CD14-positive monocyte (primary cell): ENCODE measurements at regions not wholly inside any gene's neighbourhood (a gene's known extent, or its start where the extent isn't known, plus 50 kb on each side); places are given as distances from the start of the nearest gene placed in this dataset.

Experiments
- DNase-seq, 3 donors: peaks; one replicate each; pipeline ENCODE4 v3.0.0-alpha.2; 2011 to 2022
- H2AFZ ChIP-seq: 2 replicates; pipeline ENCODE4 v1.6.0; 2012; ENCODE audit warnings: mild to moderate bottlenecking, low read depth, low read length, inconsistent platforms; ENCODE audit not compliant: insufficient read depth, poor library complexity, severe bottlenecking
- H3K27ac ChIP-seq, 2 donors: 1 replicate in 1 of 2; 2 replicates in 1 of 2; pipeline ENCODE4 v1.5.1; 2012 to 2013; ENCODE audit warnings: low read length in 2 of 2, control low read depth in 1 of 2, inconsistent platforms in 1 of 2, low read depth in 1 of 2, mild to moderate bottlenecking in 1 of 2
- H3K27me3 ChIP-seq, 2 donors: one replicate each; pipeline versions ENCODE4 v1.6.0 to v1.6.1; 2011 to 2013; ENCODE audit warnings: low read length in 2 of 2; ENCODE audit not compliant: control insufficient read depth in 2 of 2, insufficient read depth in 2 of 2
- H3K36me3 ChIP-seq, 2 donors: replicated peaks in 1 of 2; 1 replicate in 1 of 2; 2 replicates in 1 of 2; pipeline versions ENCODE4 v1.5.1 to v1.6.1; 2012 to 2013; ENCODE audit warnings: low read length in 2 of 2, control low read depth in 1 of 2, inconsistent platforms in 1 of 2, mild to moderate bottlenecking in 1 of 2; ENCODE audit not compliant: insufficient read depth in 2 of 2, control insufficient read depth in 1 of 2
- H3K4me1 ChIP-seq, 2 donors: 1 replicate in 1 of 2; 2 replicates in 1 of 2; pipeline versions ENCODE4 v1.5.1 to v1.6.1; 2012 to 2013; ENCODE audit warnings: low read length in 2 of 2, control low read depth in 1 of 2, inconsistent platforms in 1 of 2, mild to moderate bottlenecking in 1 of 2, moderate library complexity in 1 of 2; ENCODE audit not compliant: insufficient read depth in 2 of 2, control insufficient read depth in 1 of 2
- H3K4me2 ChIP-seq: replicated peaks from 2 replicates; pipeline ENCODE3; 2012; ENCODE audit warnings: low read length, moderate library complexity, mild to moderate bottlenecking; ENCODE audit not compliant: poor library complexity, severe bottlenecking; ENCODE audit errors: extremely low read depth
- H3K4me3 ChIP-seq, 3 experiments: fragments of 200-600 bp in 1 of 3; sonication (generic) in 1 of 3; replicated peaks in 1 of 3; 1 replicate in 2 of 3; 2 replicates in 1 of 3; pipeline ENCODE4 v1.5.1; 2011 to 2013; ENCODE audit warnings: low read length in 3 of 3, mild to moderate bottlenecking in 3 of 3, control low read depth in 2 of 3, low read depth in 2 of 3, inconsistent platforms in 1 of 3, moderate library complexity in 1 of 3
- H3K79me2 ChIP-seq: 2 replicates; pipeline ENCODE4 v1.6.0; 2012; ENCODE audit warnings: mild to moderate bottlenecking, control low read depth, inconsistent platforms, low read length, moderate library complexity; ENCODE audit not compliant: insufficient read depth
- H3K9ac ChIP-seq: 2 replicates; pipeline ENCODE4 v1.6.0; 2017; ENCODE audit warnings: low read length, mild to moderate bottlenecking; ENCODE audit not compliant: insufficient read depth, poor library complexity, severe bottlenecking
- H3K9me3 ChIP-seq, 2 donors: replicated peaks in 1 of 2; 1 replicate in 1 of 2; 2 replicates in 1 of 2; pipeline versions ENCODE4 v1.5.1 to v1.6.1; 2012 to 2013; ENCODE audit warnings: low read length in 2 of 2, control low read depth in 1 of 2; ENCODE audit not compliant: control insufficient read depth in 1 of 2, insufficient read depth in 1 of 2
- H4K20me1 ChIP-seq: 2 replicates; pipeline ENCODE4 v1.6.0; 2012; ENCODE audit warnings: mild to moderate bottlenecking, low read length, control low read depth, moderate library complexity; ENCODE audit not compliant: insufficient read depth
- H3K27ac Mint-ChIP-seq, 7 donors: one replicate each; pipeline ENCODE4 v1.8.0; 2020; ENCODE audit warnings: mild to moderate bottlenecking in 7 of 7, mixed read lengths in 7 of 7, moderate library complexity in 6 of 7, inconsistent platforms in 2 of 7
- H3K27me3 Mint-ChIP-seq, 3 donors: one replicate each; pipeline ENCODE4 v1.8.0; 2021 to 2022; ENCODE audit warnings: low read depth in 3 of 3, mild to moderate bottlenecking in 3 of 3, mixed read lengths in 3 of 3, moderate library complexity in 3 of 3, inconsistent platforms in 1 of 3
- H3K36me3 Mint-ChIP-seq, 2 donors: one replicate each; pipeline ENCODE4 v1.8.0; 2020; ENCODE audit warnings: mixed read lengths in 2 of 2, inconsistent platforms in 1 of 2, mild to moderate bottlenecking in 1 of 2
- H3K4me1 Mint-ChIP-seq: one replicate; pipeline ENCODE4 v1.8.0; 2020; ENCODE audit warnings: mild to moderate bottlenecking, mixed read lengths
- H3K4me3 Mint-ChIP-seq, 2 donors: one replicate each; pipeline ENCODE4 v1.8.0; 2020; ENCODE audit warnings: mild to moderate bottlenecking in 2 of 2, mixed read lengths in 2 of 2, moderate library complexity in 1 of 2
- H3K9me3 Mint-ChIP-seq, 7 donors: one replicate each; pipeline ENCODE4 v1.8.0; 2020 to 2022; ENCODE audit warnings: mixed read lengths in 7 of 7, mild to moderate bottlenecking in 6 of 7, moderate library complexity in 6 of 7, inconsistent platforms in 2 of 7
- WGBS: methylation state at CpG from one replicate; pipeline ENCODE4 v1.1.5; 2013; ENCODE audit warnings: missing lambda C conversion rate; ENCODE audit not compliant: insufficient coverage; 5-methylcytosine and 5-hydroxymethylcytosine counted together
- intact Hi-C, 2 donors: fragments of 100-400 bp; cut with micrococcal nuclease; formaldehyde crosslinking; loops; one replicate each; pipeline versions ENCODE4 v1.15.0 to v1.15.1; 2023
- TF ChIP-seq, protein P1 (sequence below): fragments of 200-600 bp; IDR thresholded peaks from one replicate; pipeline ENCODE4 v1.8.0; 2022; ENCODE audit warnings: antibody characterized with exemption, mild to moderate bottlenecking

- TF ChIP-seq, protein P1, sequence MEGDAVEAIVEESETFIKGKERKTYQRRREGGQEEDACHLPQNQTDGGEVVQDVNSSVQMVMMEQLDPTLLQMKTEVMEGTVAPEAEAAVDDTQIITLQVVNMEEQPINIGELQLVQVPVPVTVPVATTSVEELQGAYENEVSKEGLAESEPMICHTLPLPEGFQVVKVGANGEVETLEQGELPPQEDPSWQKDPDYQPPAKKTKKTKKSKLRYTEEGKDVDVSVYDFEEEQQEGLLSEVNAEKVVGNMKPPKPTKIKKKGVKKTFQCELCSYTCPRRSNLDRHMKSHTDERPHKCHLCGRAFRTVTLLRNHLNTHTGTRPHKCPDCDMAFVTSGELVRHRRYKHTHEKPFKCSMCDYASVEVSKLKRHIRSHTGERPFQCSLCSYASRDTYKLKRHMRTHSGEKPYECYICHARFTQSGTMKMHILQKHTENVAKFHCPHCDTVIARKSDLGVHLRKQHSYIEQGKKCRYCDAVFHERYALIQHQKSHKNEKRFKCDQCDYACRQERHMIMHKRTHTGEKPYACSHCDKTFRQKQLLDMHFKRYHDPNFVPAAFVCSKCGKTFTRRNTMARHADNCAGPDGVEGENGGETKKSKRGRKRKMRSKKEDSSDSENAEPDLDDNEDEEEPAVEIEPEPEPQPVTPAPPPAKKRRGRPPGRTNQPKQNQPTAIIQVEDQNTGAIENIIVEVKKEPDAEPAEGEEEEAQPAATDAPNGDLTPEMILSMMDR = peak; percentile 12
- Histone ChIP-seq H4K20me1 (no peaks in the 10 kb centered on the region), H3K27me3 (no peaks in the 10 kb centered on the region), H3K9me3 (no peaks in the 10 kb centered on the region), H3K36me3 (no peaks in the 10 kb centered on the region), H3K27ac (no peak overlapping the region), H3K4me1 (no peaks in the 10 kb centered on the region), H2AFZ (no peak overlapping the region), H3K9ac (no peak overlapping the region), H3K4me2 (no peak overlapping the region), H3K4me3 (no peak overlapping the region), H3K79me2 (no peaks in the 10 kb centered on the region)
- Mint-ChIP-seq H3K27me3 (peaks cover 0 to 2% (median 0%) of the 10 kb centered on the region in 3 donors), H3K27ac (no peak overlapping the region), H3K9me3 (peaks cover 0 to 3% (median 0%) of the 10 kb centered on the region in 7 donors), H3K36me3 (no peaks in the 10 kb centered on the region), H3K4me3 (no peak overlapping the region), H3K4me1 (peaks cover 4% of the 10 kb centered on the region)
- DNase-seq = no peak
- WGBS = no CpG with 5 or more reads among the region's 3 CpGs
- intact Hi-C loops = no loop called here
These were observed 762.2 kb upstream of the ALCAM start for GRCh38 chr3:104604326-104605010.

- Mint-ChIP-seq H3K27me3 (peaks cover 0 to 4% (median 0%) of the 10 kb centered on the region in 3 donors), H3K27ac (no peak overlapping the region), H3K9me3 (peaks cover 0 to 3% (median 0%) of the 10 kb centered on the region in 7 donors), H3K4me1 (peaks cover 4% of the 10 kb centered on the region), H3K4me3 (no peak overlapping the region), H3K36me3 (no peaks in the 10 kb centered on the region)
- Histone ChIP-seq H3K27ac (no peak overlapping the region), H3K9me3 (no peaks in the 10 kb centered on the region), H3K4me3 (no peak overlapping the region), H3K79me2 (no peaks in the 10 kb centered on the region), H3K27me3 (no peaks in the 10 kb centered on the region), H2AFZ (no peak overlapping the region), H4K20me1 (no peaks in the 10 kb centered on the region), H3K36me3 (no peaks in the 10 kb centered on the region), H3K9ac (no peak overlapping the region), H3K4me1 (no peaks in the 10 kb centered on the region), H3K4me2 (no peak overlapping the region)
- TF ChIP-seq, protein P1 = no peak
- intact Hi-C loops = no loop called here
- 77% methylated on average over 1 of the region's 2 CpGs for WGBS
- no peak for DNase-seq
These were observed 759.9 kb upstream of the ALCAM start for GRCh38 chr3:104606812-104607211.
